Common myeloid progenitor, CD34-positive (primary cell): ENCODE measurements at regions not wholly inside any gene's neighbourhood (a gene's known extent, or its start where the extent isn't known, plus 50 kb on each side); places are given as distances from the start of the nearest gene placed in this dataset.
"Not testable (repeated sequence)": the region's sequence is repeated elsewhere in the genome, so short reads cannot be mapped to it uniquely, and the experiment has no call there.

Source experiments
- CTCF ChIA-PET: fragments of 350-600 bp; sonication (Branson Sonifier 250); formaldehyde crosslinking; loops from one replicate; lab custom pipeline; 2021; ENCODE audit warnings: antibody characterized with exemption; lab: Charles Lee
- POLR2A ChIA-PET: fragments of 350-600 bp; sonication (Branson Sonifier 250); formaldehyde crosslinking; loops from one replicate; lab custom pipeline; 2021; ENCODE audit warnings: antibody characterized with exemption; lab: Charles Lee
- DNase-seq, 3 donors: peaks; one replicate each; pipeline versions ENCODE4 v3.0.0 to v3.0.0-alpha.2; 2013
- H3K27ac ChIP-seq, 2 experiments: 1 replicate in 1 of 2; 2 replicates in 1 of 2; pipeline ENCODE4 v1.7.0; 2013; ENCODE audit warnings: inconsistent platforms in 2 of 2, low read length in 2 of 2, mild to moderate bottlenecking in 2 of 2, low read depth in 1 of 2, moderate library complexity in 1 of 2; ENCODE audit not compliant: severe bottlenecking in 2 of 2, insufficient read depth in 1 of 2, poor library complexity in 1 of 2
- H3K27me3 ChIP-seq, 5 experiments: replicated peaks in 2 of 5; 1 replicate in 3 of 5; 2 replicates in 2 of 5; pipeline versions ENCODE4 v1.6.1 to v1.7.0; 2013; ENCODE audit warnings: low read length in 4 of 5, mild to moderate bottlenecking in 2 of 5, moderate library complexity in 2 of 5, inconsistent platforms in 1 of 5; ENCODE audit not compliant: insufficient read depth in 5 of 5, control insufficient read depth in 4 of 5
- H3K36me3 ChIP-seq, 4 experiments: 1 replicate in 2 of 4; 2 replicates in 2 of 4; pipeline versions ENCODE4 v1.6.1 to v1.7.0; 2013; ENCODE audit warnings: low read length in 3 of 4, control low read depth in 1 of 4, mild to moderate bottlenecking in 1 of 4; ENCODE audit not compliant: control insufficient read depth in 4 of 4, insufficient read depth in 4 of 4
- H3K4me1 ChIP-seq, 4 experiments: 1 replicate in 3 of 4; 2 replicates in 1 of 4; pipeline versions ENCODE4 v1.6.1 to v1.7.1; 2013; ENCODE audit warnings: low read length in 3 of 4, mild to moderate bottlenecking in 3 of 4, control low read depth in 1 of 4, inconsistent platforms in 1 of 4, moderate library complexity in 1 of 4; ENCODE audit not compliant: control insufficient read depth in 4 of 4, insufficient read depth in 4 of 4; ENCODE audit errors: control extremely low read depth in 1 of 4
- H3K4me3 ChIP-seq, 7 experiments: 1 replicate in 4 of 7; 2 replicates in 3 of 7; pipeline versions ENCODE4 v1.5.1 to v1.7.0; 2013; ENCODE audit warnings: mild to moderate bottlenecking in 7 of 7, low read length in 6 of 7, moderate library complexity in 6 of 7, inconsistent platforms in 2 of 7, low read depth in 2 of 7, control low read depth in 1 of 7; ENCODE audit not compliant: insufficient read depth in 4 of 7, control insufficient read depth in 1 of 7; ENCODE audit errors: extremely low read depth in 1 of 7
- H3K9me3 ChIP-seq, 5 experiments: 1 replicate in 4 of 5; 2 replicates in 1 of 5; pipeline versions ENCODE4 v1.6.1 to v1.7.1; 2013; ENCODE audit warnings: low read length in 4 of 5, mild to moderate bottlenecking in 2 of 5, inconsistent platforms in 1 of 5, low read depth in 1 of 5, moderate library complexity in 1 of 5; ENCODE audit not compliant: control insufficient read depth in 4 of 5, insufficient read depth in 2 of 5; ENCODE audit errors: control extremely low read depth in 1 of 5
- WGBS: methylation state at CpG from one replicate; pipeline ENCODE4 v1.1.5; 2013; ENCODE audit not compliant: insufficient coverage; 5-methylcytosine and 5-hydroxymethylcytosine counted together

DNA sequence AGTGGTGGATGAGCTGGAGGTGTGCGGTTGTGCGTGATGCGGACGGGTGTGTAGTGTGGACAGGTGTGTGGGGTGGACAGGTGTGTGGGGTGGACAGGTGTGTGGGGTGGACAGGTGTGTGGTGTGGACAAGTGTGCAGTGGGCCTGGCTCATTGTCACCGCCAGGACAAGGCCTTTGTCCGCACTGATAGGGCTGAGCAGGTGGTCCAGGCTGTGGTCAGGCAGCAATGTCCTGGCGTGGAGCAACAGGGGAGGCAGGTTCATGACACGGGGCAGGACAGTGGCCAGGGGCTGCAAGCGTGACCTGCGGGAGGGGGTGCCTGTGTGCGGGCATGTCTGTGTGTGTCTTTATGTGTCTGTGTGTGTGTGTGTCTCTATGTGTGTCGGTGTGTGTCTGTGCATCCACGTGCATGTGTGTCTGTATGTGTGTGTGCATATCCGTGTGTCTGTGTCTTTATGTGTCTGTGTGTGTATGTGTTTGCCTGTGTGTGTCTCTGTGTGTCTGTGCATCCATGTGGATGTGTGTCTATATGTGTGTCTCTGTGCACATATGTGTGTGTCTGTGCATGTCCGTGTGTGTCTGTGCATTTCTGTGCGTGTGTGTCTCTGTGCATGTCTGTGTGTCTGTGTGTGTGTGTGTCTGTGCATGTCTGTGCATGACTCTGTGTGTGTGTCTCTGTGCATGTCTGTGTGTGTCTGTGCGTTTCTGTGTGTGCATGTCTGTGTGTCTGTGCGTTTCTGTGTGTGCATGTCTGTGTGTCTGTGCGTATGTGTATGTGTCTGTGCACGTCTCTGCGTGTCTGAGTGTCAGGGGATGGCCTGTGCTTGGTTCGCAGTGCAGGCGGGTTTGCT lies 161.0 kb downstream of the TMEM121 start:
- H3K9me3 ChIP-seq, POLR2A ChIA-PET, H3K27ac ChIP-seq, H3K4me1 ChIP-seq, H3K27me3 ChIP-seq, H3K4me3 ChIP-seq, H3K36me3 ChIP-seq, CTCF ChIA-PET: not testable (repeated sequence)
- peak in 1 of 3 donors; percentile 37 for DNase-seq
- 94% methylated on average over 7 of the region's 23 CpGs for WGBS

GRCh38 chr14:105688023-105688351 lies 161.6 kb downstream of the TMEM121 start:
- H3K27me3 ChIP-seq, H3K9me3 ChIP-seq, POLR2A ChIA-PET, H3K4me1 ChIP-seq, H3K27ac ChIP-seq, H3K4me3 ChIP-seq, CTCF ChIA-PET, H3K36me3 ChIP-seq: not testable (repeated sequence)
- WGBS = 91% methylated on average over 7 of the region's 11 CpGs
- DNase-seq = peak; percentile 22 to 44 (median 29)

DNA sequence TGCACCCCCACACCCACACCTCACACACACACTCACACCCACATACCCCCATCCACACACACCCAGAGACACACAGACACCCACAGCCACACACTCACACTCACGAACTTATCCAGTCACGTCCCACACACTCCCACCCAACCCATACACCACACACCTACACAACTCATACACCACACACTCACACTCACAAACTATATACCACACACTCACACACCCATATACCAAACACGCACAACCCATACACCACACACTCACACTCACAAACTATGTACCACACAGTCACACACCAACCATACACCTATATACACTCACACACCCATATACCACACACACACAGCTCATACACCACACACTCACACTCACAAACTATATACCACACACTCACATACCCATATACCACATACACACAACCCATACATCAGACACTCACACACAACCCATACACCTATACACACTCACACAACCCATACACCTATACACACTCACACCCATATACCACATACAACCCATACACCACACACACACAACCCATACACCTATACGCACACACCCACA lies 162.4 kb downstream of the TMEM121 start:
- 89% methylated on average over 1 of the region's 4 CpGs for WGBS
- H3K9me3 ChIP-seq, H3K36me3 ChIP-seq, H3K27me3 ChIP-seq, POLR2A ChIA-PET, H3K27ac ChIP-seq, CTCF ChIA-PET, DNase-seq, H3K4me3 ChIP-seq, H3K4me1 ChIP-seq: not testable (repeated sequence)

- WGBS = 80% methylated on average over 1 of the region's 1 CpG
- Histone ChIP-seq H3K36me3 (no peaks in the 10 kb centered on the region), H3K4me1 (no peaks in the 10 kb centered on the region), H3K27me3 (no peaks in the 10 kb centered on the region), H3K27ac (no peak overlapping the region), H3K4me3 (no peak overlapping the region), H3K9me3 (no peaks in the 10 kb centered on the region)
- no peak for DNase-seq
- POLR2A ChIA-PET = no interaction called here
- CTCF ChIA-PET = no interaction called here
These were observed 163.3 kb downstream of the TMEM121 start for GRCh38 chr14:105689722-105690121.

- Histone ChIP-seq H3K36me3 (no peaks in the 10 kb centered on the region), H3K4me1 (no peaks in the 10 kb centered on the region), H3K9me3 (no peaks in the 10 kb centered on the region), H3K4me3 (no peak overlapping the region), H3K27ac (no peak overlapping the region), H3K27me3 (no peaks in the 10 kb centered on the region)
- ChIA-PET CTCF (no interaction called here), POLR2A (no interaction called here)
- DNase-seq = no peak
- 94% methylated on average over 3 of the region's 3 CpGs for WGBS
These were observed 164.3 kb downstream of the TMEM121 start for GRCh38 chr14:105690671-105691070.

- H3K36me3 ChIP-seq, H3K9me3 ChIP-seq, H3K4me3 ChIP-seq, POLR2A ChIA-PET, DNase-seq, H3K4me1 ChIP-seq, CTCF ChIA-PET, H3K27me3 ChIP-seq, H3K27ac ChIP-seq: not testable (repeated sequence)
- 81% methylated on average over 8 of the region's 25 CpGs for WGBS
These were observed 165.1 kb downstream of the TMEM121 start for GRCh38 chr14:105691321-105692109.

DNA sequence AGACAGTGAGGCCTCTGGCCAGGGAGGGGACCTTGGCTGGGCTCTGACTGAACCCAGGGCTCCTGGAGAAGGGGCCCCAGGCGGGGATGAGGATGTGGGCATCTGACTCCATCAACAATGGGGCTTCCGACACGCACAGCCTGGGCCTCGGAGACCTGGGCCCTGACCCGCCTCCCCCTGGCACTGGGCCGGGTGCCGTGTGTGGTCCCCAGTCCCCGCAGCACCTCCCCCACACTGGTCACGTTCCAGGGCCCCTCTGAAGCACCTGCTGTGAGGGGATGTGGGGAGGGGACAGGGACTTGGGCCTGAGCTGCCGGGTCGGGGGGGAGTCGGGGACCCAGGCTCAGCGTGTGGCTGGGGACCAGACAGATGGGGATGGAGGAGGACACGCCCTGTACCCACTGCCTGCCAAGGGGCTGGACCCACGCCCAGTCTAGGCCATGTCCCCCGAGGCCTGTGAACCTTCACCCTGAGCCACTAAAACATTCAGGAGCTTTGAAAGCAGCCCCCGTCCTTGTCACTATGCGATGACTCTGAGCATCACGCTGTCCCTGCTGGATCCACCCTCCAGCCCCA lies 165.8 kb downstream of the TMEM121 start:
- H3K4me1 ChIP-seq, POLR2A ChIA-PET: not testable (repeated sequence)

More for the DNA sequence above, 165.8 kb downstream of the TMEM121 start:
- DNase-seq, CTCF ChIA-PET, H3K27ac ChIP-seq, H3K9me3 ChIP-seq, H3K36me3 ChIP-seq, H3K4me3 ChIP-seq, H3K27me3 ChIP-seq: not testable (repeated sequence)
- no CpG with 5 or more reads among the region's 19 CpGs for WGBS
